ENCODE measurements at regions not wholly inside any gene's neighbourhood (a gene's known extent, or its start where the extent isn't known, plus 50 kb on each side); places are given as distances from the start of the nearest gene placed in this dataset.

DNA sequence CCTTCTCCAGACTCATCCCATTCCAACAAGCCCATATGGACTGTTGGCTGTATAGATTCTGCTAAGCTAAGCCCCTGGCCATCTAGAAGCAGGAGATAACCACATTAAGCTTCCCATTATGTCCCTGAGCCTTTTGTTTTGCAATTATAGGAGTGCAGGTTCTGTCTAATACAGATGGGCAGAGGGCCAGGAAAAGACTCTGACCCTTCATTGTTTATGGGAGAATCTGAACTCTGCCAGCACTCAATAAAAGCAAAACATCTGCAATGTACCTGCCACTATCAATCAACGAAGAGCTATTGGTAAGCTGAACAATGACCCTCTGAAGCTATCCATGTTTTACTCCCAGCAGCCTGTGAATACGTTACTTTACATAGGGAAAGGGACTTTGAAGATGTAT, 207.3 kb upstream of the CLNK start:
- TF ChIP-seq, protein P1, sequence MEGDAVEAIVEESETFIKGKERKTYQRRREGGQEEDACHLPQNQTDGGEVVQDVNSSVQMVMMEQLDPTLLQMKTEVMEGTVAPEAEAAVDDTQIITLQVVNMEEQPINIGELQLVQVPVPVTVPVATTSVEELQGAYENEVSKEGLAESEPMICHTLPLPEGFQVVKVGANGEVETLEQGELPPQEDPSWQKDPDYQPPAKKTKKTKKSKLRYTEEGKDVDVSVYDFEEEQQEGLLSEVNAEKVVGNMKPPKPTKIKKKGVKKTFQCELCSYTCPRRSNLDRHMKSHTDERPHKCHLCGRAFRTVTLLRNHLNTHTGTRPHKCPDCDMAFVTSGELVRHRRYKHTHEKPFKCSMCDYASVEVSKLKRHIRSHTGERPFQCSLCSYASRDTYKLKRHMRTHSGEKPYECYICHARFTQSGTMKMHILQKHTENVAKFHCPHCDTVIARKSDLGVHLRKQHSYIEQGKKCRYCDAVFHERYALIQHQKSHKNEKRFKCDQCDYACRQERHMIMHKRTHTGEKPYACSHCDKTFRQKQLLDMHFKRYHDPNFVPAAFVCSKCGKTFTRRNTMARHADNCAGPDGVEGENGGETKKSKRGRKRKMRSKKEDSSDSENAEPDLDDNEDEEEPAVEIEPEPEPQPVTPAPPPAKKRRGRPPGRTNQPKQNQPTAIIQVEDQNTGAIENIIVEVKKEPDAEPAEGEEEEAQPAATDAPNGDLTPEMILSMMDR (IDR thresholded peaks at IDR 0.05; ENCODE audit: poor library complexity, severe bottlenecking): no peak
- H3K4me3 ChIP-seq (ENCODE audit: severe bottlenecking): no peak overlapping the region
- H3K27ac ChIP-seq (ENCODE audit: poor library complexity, severe bottlenecking): no peak overlapping the region
- H3K27me3 ChIP-seq (ENCODE audit: insufficient read depth, poor library complexity, severe bottlenecking): no peaks in the 10 kb centered on the region
- H3K36me3 ChIP-seq (ENCODE audit: low read depth): no peaks in the 10 kb centered on the region
- no peaks in the 10 kb centered on the region for H3K9me3 ChIP-seq (ENCODE audit: severe bottlenecking)
- no peak for DNase-seq (ENCODE audit: low spot score)
- no peaks in the 10 kb centered on the region for H3K4me1 ChIP-seq (ENCODE audit: insufficient read depth, poor library complexity, severe bottlenecking)
- no peak for ATAC-seq (ENCODE audit: low read depth)

DNA sequence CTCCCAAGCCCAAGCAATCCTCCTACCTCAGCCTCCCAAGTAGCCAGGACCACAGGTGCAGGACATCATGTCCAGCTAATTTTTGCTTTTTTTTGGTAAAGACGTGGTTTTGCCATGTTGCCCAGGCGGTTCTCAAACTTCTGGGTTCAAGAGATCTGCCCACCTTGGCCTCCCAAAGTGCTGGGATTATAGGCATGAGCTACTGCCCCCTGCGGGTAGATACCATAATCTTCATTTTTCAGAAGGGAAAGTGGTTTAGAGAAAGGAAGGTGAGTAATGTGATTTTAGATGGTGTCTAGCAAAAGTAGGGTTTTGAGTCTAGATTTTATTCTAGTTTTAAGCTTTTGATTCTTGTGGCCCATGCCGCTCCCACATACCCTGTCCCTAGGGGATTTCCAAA, 205.3 kb upstream of the CLNK start:
- TF ChIP-seq, protein P1 (IDR thresholded peaks at IDR 0.05; ENCODE audit: poor library complexity, severe bottlenecking): no peak
- H3K27me3 ChIP-seq (ENCODE audit: insufficient read depth, poor library complexity, severe bottlenecking): no peaks in the 10 kb centered on the region
- no peaks in the 10 kb centered on the region for H3K9me3 ChIP-seq (ENCODE audit: severe bottlenecking)
- H3K36me3 ChIP-seq (ENCODE audit: low read depth): no peaks in the 10 kb centered on the region
- DNase-seq (ENCODE audit: low spot score) (no peak), ATAC-seq (ENCODE audit: low read depth) (no peak)
- no peak overlapping the region for H3K27ac ChIP-seq (ENCODE audit: poor library complexity, severe bottlenecking)
- no peaks in the 10 kb centered on the region for H3K4me1 ChIP-seq (ENCODE audit: insufficient read depth, poor library complexity, severe bottlenecking)
- H3K4me3 ChIP-seq (ENCODE audit: severe bottlenecking): no peak overlapping the region

DNA sequence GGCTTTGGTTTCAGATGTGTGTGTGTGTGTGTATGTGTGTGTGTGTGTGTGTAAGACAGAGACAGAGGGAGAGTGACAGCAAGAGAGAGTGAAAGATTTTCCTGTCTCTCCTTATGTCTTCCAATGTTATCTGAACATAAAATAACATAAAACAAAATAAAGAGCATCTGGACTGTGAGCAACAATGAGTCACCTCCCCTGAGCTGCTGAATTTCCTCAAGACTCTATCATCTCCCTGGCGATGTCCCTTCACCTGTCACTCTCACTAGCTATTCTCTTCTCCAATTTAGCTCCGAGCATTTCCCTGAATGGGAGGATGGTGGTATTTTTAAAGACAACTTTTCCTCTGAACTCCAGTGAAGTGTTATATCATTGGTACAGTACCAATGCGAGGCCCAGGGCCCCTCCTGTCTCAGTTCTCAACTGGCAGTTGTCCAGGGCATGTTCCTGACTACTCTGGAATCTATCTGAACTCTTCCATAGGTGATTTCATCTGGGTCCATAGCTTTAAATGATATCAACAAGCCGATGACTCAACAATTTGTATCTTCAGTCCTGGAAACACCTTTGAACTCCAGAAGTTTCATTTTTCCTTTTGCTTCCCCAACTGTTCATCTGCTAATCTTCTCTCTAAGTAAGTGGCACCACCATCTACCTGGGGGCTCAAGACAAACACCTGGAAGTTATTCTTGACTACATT, 195.0 kb upstream of the CLNK start:
- Histone ChIP-seq H3K27me3 (ENCODE audit: insufficient read depth, poor library complexity, severe bottlenecking) (no peaks in the 10 kb centered on the region), H3K36me3 (ENCODE audit: low read depth) (no peaks in the 10 kb centered on the region), H3K4me3 (ENCODE audit: severe bottlenecking) (no peak overlapping the region), H3K9me3 (ENCODE audit: severe bottlenecking) (no peaks in the 10 kb centered on the region), H3K27ac (ENCODE audit: poor library complexity, severe bottlenecking) (no peak overlapping the region), H3K4me1 (ENCODE audit: insufficient read depth, poor library complexity, severe bottlenecking) (no peaks in the 10 kb centered on the region)
- DNase-seq (ENCODE audit: low spot score) (no peak), ATAC-seq (ENCODE audit: low read depth) (peak; percentile 54; the same call in 1 of the 3 replicates)
- TF ChIP-seq, protein P1 (IDR thresholded peaks at IDR 0.05; ENCODE audit: poor library complexity, severe bottlenecking): no peak

DNA sequence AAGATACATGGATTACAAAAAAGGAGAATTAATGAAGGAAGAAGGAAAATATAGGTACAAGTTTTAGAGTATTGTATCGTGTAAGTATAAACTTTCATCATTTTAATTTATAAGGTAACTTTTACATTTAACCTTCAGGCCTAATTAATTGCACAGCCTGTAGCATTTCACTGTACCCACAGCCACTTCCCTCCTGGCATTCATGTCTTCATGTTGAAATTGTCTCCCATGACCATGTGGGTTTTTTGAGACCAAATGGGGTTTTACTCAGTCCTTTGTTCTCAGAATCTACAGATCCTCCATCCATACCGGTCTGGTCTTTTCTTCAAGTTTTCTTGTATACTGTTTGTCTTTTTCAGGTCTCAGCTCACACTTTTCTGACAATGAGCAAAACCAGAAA, 194.3 kb upstream of the CLNK start:
- H3K27ac ChIP-seq (ENCODE audit: poor library complexity, severe bottlenecking): no peak overlapping the region
- no peaks in the 10 kb centered on the region for H3K4me1 ChIP-seq (ENCODE audit: insufficient read depth, poor library complexity, severe bottlenecking)
- no peak for ATAC-seq (ENCODE audit: low read depth)
- TF ChIP-seq, protein P1 (IDR thresholded peaks at IDR 0.05; ENCODE audit: poor library complexity, severe bottlenecking): no peak
- H3K9me3 ChIP-seq (ENCODE audit: severe bottlenecking): no peaks in the 10 kb centered on the region
- no peaks in the 10 kb centered on the region for H3K27me3 ChIP-seq (ENCODE audit: insufficient read depth, poor library complexity, severe bottlenecking)
- no peak for DNase-seq (ENCODE audit: low spot score)
- H3K36me3 ChIP-seq (ENCODE audit: low read depth): no peaks in the 10 kb centered on the region
- H3K4me3 ChIP-seq (ENCODE audit: severe bottlenecking): no peak overlapping the region

DNA sequence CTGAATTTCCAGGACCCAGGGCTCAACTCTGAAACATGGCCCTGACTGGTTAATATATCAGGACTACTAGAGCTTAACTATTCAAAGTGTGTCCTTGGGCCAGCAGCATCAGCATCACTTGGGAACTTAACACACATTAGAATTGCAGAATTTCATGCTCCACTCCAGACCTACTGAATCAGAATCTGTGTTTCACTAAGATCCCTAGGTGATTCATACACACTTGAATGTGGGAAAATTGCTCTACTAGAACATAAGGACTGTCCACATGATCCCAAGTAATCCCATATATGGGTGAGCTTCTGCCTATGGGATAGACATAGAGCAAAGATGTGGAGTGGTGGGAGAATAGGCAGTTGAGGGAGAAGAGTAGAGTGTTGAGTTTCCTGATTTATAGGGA, 192.5 kb upstream of the CLNK start:
- Histone ChIP-seq H3K27ac (ENCODE audit: poor library complexity, severe bottlenecking) (no peak overlapping the region), H3K9me3 (ENCODE audit: severe bottlenecking) (no peaks in the 10 kb centered on the region), H3K4me1 (ENCODE audit: insufficient read depth, poor library complexity, severe bottlenecking) (no peaks in the 10 kb centered on the region), H3K4me3 (ENCODE audit: severe bottlenecking) (no peak overlapping the region), H3K36me3 (ENCODE audit: low read depth) (no peaks in the 10 kb centered on the region), H3K27me3 (ENCODE audit: insufficient read depth, poor library complexity, severe bottlenecking) (no peaks in the 10 kb centered on the region)
- ATAC-seq (ENCODE audit: low read depth): no peak
- TF ChIP-seq, protein P1 (IDR thresholded peaks at IDR 0.05; ENCODE audit: poor library complexity, severe bottlenecking): no peak
- no peak for DNase-seq (ENCODE audit: low spot score)

Measured in RWPE2 (cell line).